HCT116 (cell line): ENCODE measurements at regions not wholly inside any gene's neighbourhood (a gene's known extent, or its start where the extent isn't known, plus 50 kb on each side); places are given as distances from the start of the nearest gene placed in this dataset.

Source experiments
- JUND ChIP-seq: IDR thresholded peaks from 2 replicates; pipeline ENCODE4 v1.6.1; 2012
- POLR2A ChIP-seq: IDR thresholded peaks from 2 replicates; pipeline ENCODE4 v1.7.0; 2011; ENCODE audit warnings: borderline replicate concordance; ENCODE audit not compliant: insufficient read depth, insufficient read length; ENCODE audit errors: extremely low read depth
- POLR2AphosphoS5 ChIP-seq: IDR thresholded peaks from 2 replicates; pipeline ENCODE4 v1.6.1; 2011; ENCODE audit warnings: mild to moderate bottlenecking, low read depth, low read length, moderate library complexity
- YY1 ChIP-seq: IDR thresholded peaks from 2 replicates; pipeline ENCODE4 v1.6.1; 2011; ENCODE audit warnings: low read length, low read depth, moderate library complexity, mild to moderate bottlenecking; ENCODE audit not compliant: insufficient replicate concordance; ENCODE audit errors: extremely low read depth
- TF ChIP-seq, protein P1 (sequence below), 3 experiments: fragments of 200-600 bp in 1 of 3; sonication (generic) in 1 of 3; IDR thresholded peaks in 2 of 3; conservative IDR thresholded peaks in 1 of 3; 2 replicates each; pipeline ENCODE4 v1.5.1; 2012 to 2017; ENCODE audit warnings: low read depth in 2 of 3, low read length in 2 of 3, antibody characterized with exemption in 1 of 3, borderline replicate concordance in 1 of 3, control low read depth in 1 of 3, mild to moderate bottlenecking in 1 of 3, mixed read lengths in 1 of 3, mixed run types in 1 of 3, moderate library complexity in 1 of 3; ENCODE audit not compliant: insufficient read depth in 1 of 3

DNA sequence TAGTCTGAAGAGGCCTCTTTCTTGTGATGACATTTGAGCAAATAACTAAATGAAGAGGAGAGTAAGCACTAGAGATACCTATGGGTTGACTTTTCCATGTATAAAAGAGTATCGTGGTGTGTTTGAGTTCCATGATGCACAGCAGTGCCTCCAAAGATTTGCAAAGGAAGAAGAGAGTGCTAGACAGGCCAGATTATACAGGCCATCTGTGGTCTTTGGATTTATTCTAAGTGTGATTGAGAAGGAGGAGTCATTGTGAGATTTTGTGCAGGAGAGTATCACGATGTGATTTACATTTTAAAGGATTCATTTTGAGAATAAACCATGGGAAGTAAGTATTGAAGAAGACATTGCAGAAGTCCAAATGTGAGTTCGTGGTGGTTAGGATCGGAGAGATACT is 695.9 kb upstream of the FAM98A start:
- TF ChIP-seq, protein P1, sequence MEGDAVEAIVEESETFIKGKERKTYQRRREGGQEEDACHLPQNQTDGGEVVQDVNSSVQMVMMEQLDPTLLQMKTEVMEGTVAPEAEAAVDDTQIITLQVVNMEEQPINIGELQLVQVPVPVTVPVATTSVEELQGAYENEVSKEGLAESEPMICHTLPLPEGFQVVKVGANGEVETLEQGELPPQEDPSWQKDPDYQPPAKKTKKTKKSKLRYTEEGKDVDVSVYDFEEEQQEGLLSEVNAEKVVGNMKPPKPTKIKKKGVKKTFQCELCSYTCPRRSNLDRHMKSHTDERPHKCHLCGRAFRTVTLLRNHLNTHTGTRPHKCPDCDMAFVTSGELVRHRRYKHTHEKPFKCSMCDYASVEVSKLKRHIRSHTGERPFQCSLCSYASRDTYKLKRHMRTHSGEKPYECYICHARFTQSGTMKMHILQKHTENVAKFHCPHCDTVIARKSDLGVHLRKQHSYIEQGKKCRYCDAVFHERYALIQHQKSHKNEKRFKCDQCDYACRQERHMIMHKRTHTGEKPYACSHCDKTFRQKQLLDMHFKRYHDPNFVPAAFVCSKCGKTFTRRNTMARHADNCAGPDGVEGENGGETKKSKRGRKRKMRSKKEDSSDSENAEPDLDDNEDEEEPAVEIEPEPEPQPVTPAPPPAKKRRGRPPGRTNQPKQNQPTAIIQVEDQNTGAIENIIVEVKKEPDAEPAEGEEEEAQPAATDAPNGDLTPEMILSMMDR (IDR thresholded peaks at IDR 0.05 in 2 of 3, conservative IDR thresholded peaks at IDR 0.05 in 1 of 3; ENCODE audit: borderline replicate concordance in 1 of 3, insufficient read depth in 1 of 3, low read depth in 2 of 3, low read length in 2 of 3): no peak
- no peak for TF ChIP-seq YY1
- TF ChIP-seq JUND: no peak
- TF ChIP-seq POLR2AphosphoS5: no peak
- TF ChIP-seq POLR2A: no peak
